22Rv1 (cell line): ENCODE measurements at regions not wholly inside any gene's neighbourhood (a gene's known extent, or its start where the extent isn't known, plus 50 kb on each side); places are given as distances from the start of the nearest gene placed in this dataset.

Experiments used
- H3K27ac ChIP-seq: fragments of 450-650 bp; 2 replicates; pipeline ENCODE4 v1.5.1; 2017
- CTCF ChIP-seq: fragments of 450-650 bp; IDR thresholded peaks from 2 replicates; pipeline ENCODE4 v1.5.1; 2017; ENCODE audit warnings: mild to moderate bottlenecking
- ZFX ChIP-seq: fragments of 450-650 bp; IDR thresholded peaks from 2 replicates; pipeline ENCODE4 v1.6.1; 2017; ENCODE audit warnings: antibody characterized with exemption, borderline replicate concordance

- no peak overlapping the region for H3K27ac ChIP-seq
Measured at GRCh38 chr4:56156141-56156540, 207.4 kb downstream of the CEP135 start.

GRCh38 chr4:56155432-56155831 is 206.7 kb downstream of the CEP135 start:
- H3K27ac ChIP-seq: no peak overlapping the region
- TF ChIP-seq ZFX (no peak), CTCF (no peak)

More at GRCh38 chr4:56156141-56156540, 207.4 kb downstream of the CEP135 start:
- TF ChIP-seq ZFX (no peak), CTCF (no peak)

GRCh38 chr4:56149591-56149990 is 200.8 kb downstream of the CEP135 start:
- no peak overlapping the region for H3K27ac ChIP-seq
- no peak for TF ChIP-seq ZFX
- TF ChIP-seq CTCF: no peak

- no peak overlapping the region for H3K27ac ChIP-seq
- no peak for TF ChIP-seq CTCF
- no peak for TF ChIP-seq ZFX
Measured at GRCh38 chr4:56148428-56148827, 199.7 kb downstream of the CEP135 start.

- no peak for TF ChIP-seq CTCF
- TF ChIP-seq ZFX: no peak
- peak overlapping the region; percentile 6; the same call in 1 of the 2 replicates for H3K27ac ChIP-seq
Measured at GRCh38 chr4:56147371-56147770, 198.6 kb downstream of the CEP135 start.

- peak overlapping the region; percentile 6; the same call in 1 of the 2 replicates for H3K27ac ChIP-seq
Measured at GRCh38 chr4:56146956-56147355, 198.2 kb downstream of the CEP135 start.

GRCh38 chr4:56142088-56142487 is 193.3 kb downstream of the CEP135 start:
- TF ChIP-seq ZFX (no peak), CTCF (no peak)
- no peak overlapping the region for H3K27ac ChIP-seq

More at GRCh38 chr4:56146956-56147355, 198.2 kb downstream of the CEP135 start:
- TF ChIP-seq CTCF (no peak), ZFX (no peak)
